Prostate gland (tissue), 2 donors: ENCODE measurements at regions not wholly inside any gene's neighbourhood (a gene's known extent, or its start where the extent isn't known, plus 50 kb on each side); places are given as distances from the start of the nearest gene placed in this dataset.

Source experiments
- CTCF ChIP-seq, 4 experiments: fragments of 200-600 bp in 2 of 4; fragments of 450-650 bp in 2 of 4; sonication (generic) in 2 of 4; IDR thresholded peaks; 1 replicate in 3 of 4; 2 replicates in 1 of 4; pipeline ENCODE4 v1.5.1; 2016 to 2019; ENCODE audit warnings: antibody characterized with exemption in 4 of 4, mild to moderate bottlenecking in 2 of 4, moderate library complexity in 2 of 4
- POLR2AphosphoS5 ChIP-seq: sonication (generic); formaldehyde crosslinking; IDR thresholded peaks from one replicate; pipeline ENCODE4 v1.6.1; 2017; ENCODE audit warnings: antibody characterized with exemption

GRCh38 chr10:124157271-124157681, 63.9 kb upstream of the CHST15 start:
- TF ChIP-seq CTCF (IDR thresholded peaks at IDR 0.05) (no peak), POLR2AphosphoS5 (no peak)
